SU-DHL-6 (cell line): ENCODE measurements at regions not wholly inside any gene's neighbourhood (a gene's known extent, or its start where the extent isn't known, plus 50 kb on each side); places are given as distances from the start of the nearest gene placed in this dataset.

Experiments used
- H2AFZ ChIP-seq: fragments of 200-600 bp; sonication (generic); 2 replicates; pipeline ENCODE4 v1.6.1; 2014; ENCODE audit warnings: low read depth, mild to moderate bottlenecking, moderate library complexity, mixed read lengths, antibody characterized with exemption, low read length; ENCODE audit not compliant: severe bottlenecking
- H3F3A ChIP-seq: fragments of 200-600 bp; shearing (Covaris generic); 2 replicates; pipeline ENCODE4 v1.6.0; 2016; ENCODE audit warnings: antibody characterized with exemption, mild to moderate bottlenecking; ENCODE audit not compliant: insufficient read depth
- H3K27ac ChIP-seq: fragments of 200-600 bp; sonication (generic); 2 replicates; pipeline ENCODE4 v1.5.1; 2016; ENCODE audit warnings: low read depth, mild to moderate bottlenecking, low read length, moderate library complexity, mixed read lengths
- H3K27me3 ChIP-seq: fragments of 200-600 bp; sonication (generic), shearing (Covaris generic); 2 replicates; pipeline ENCODE4 v1.6.0; 2014; ENCODE audit warnings: mild to moderate bottlenecking, low read length
- H3K36me3 ChIP-seq: fragments of 200-600 bp; sonication (generic); 2 replicates; pipeline ENCODE4 v1.6.1; 2014; ENCODE audit warnings: mild to moderate bottlenecking, low read length, mixed read lengths
- H3K4me2 ChIP-seq: fragments of 300-600, 200-600 bp; shearing (Covaris generic), sonication (generic); 2 replicates; pipeline ENCODE4 v1.6.0; 2014; ENCODE audit warnings: low read length, low read depth, mild to moderate bottlenecking; ENCODE audit not compliant: poor library complexity, severe bottlenecking
- H3K4me3 ChIP-seq: fragments of 200-600 bp; sonication (generic); 2 replicates; pipeline ENCODE4 v1.5.1; 2014; ENCODE audit warnings: antibody characterized with exemption, low read length, mild to moderate bottlenecking, mixed read lengths; ENCODE audit not compliant: insufficient read depth, poor library complexity, severe bottlenecking
- H3K79me2 ChIP-seq: fragments of 200-600 bp; sonication (generic); 2 replicates; pipeline ENCODE4 v1.6.1; 2014; ENCODE audit warnings: mild to moderate bottlenecking, low read length, moderate library complexity; ENCODE audit not compliant: insufficient read depth
- H3K9ac ChIP-seq: fragments of 200-600 bp; sonication (generic); 2 replicates; pipeline ENCODE4 v1.7.0; 2014; ENCODE audit warnings: mild to moderate bottlenecking, low read length
- H3K9me2 ChIP-seq: fragments of 200-600 bp; sonication (generic); replicated peaks from 2 replicates; pipeline ENCODE4 v1.6.1; 2014; ENCODE audit warnings: low read length; ENCODE audit not compliant: insufficient read depth
- H3K9me3 ChIP-seq: fragments of 200-600 bp; sonication (generic); 2 replicates; pipeline ENCODE4 v1.6.1; 2014; ENCODE audit warnings: low read length, mixed read lengths; ENCODE audit not compliant: insufficient read depth
- H4K20me1 ChIP-seq: fragments of 200-600 bp; sonication (generic); 2 replicates; pipeline ENCODE4 v1.6.1; 2014; ENCODE audit warnings: low read depth, mild to moderate bottlenecking, antibody characterized with exemption, low read length, moderate library complexity, mixed read lengths
- CTCF ChIP-seq: fragments of 200-600 bp; sonication (generic); IDR thresholded peaks from one replicate; pipeline ENCODE4 v1.5.1; 2017; ENCODE audit warnings: antibody characterized with exemption, mild to moderate bottlenecking, low read length, moderate library complexity; ENCODE audit not compliant: insufficient read depth, poor library complexity, severe bottlenecking
- EZH2phosphoT487 ChIP-seq: fragments of 200-600 bp; sonication (generic), shearing (Covaris generic); conservative IDR thresholded peaks from 2 replicates; pipeline ENCODE4 v1.6.1; 2018; ENCODE audit warnings: mild to moderate bottlenecking, antibody characterized with exemption, low read length, moderate library complexity, mixed read lengths

- no peak overlapping the region for H2AFZ ChIP-seq
- no peaks in the 10 kb centered on the region for H3F3A ChIP-seq
- no peaks in the 10 kb centered on the region for H4K20me1 ChIP-seq
- no peak overlapping the region for H3K4me2 ChIP-seq
- no peak overlapping the region for H3K4me3 ChIP-seq
- no peak overlapping the region for H3K9ac ChIP-seq
- no peaks in the 10 kb centered on the region for H3K79me2 ChIP-seq
- TF ChIP-seq EZH2phosphoT487 (no peak), CTCF (no peak)
- H3K36me3 ChIP-seq, result no peaks in the 10 kb centered on the region
- no peaks in the 10 kb centered on the region for H3K9me2 ChIP-seq
- no peaks in the 10 kb centered on the region for H3K27me3 ChIP-seq
- H3K27ac ChIP-seq, result no peak overlapping the region
- H3K9me3 ChIP-seq, result no peaks in the 10 kb centered on the region
Observed at GRCh38 chr5:68698025-68698940, 395.5 kb upstream of the SLC30A5 start.

- no peak overlapping the region for H3K27ac ChIP-seq
- H3K9me2 ChIP-seq, result no peaks in the 10 kb centered on the region
- no peaks in the 10 kb centered on the region for H3K9me3 ChIP-seq
- H3F3A ChIP-seq, result no peaks in the 10 kb centered on the region
- no peak overlapping the region for H3K4me2 ChIP-seq
- TF ChIP-seq CTCF (no peak), EZH2phosphoT487 (no peak)
- H3K4me3 ChIP-seq, result no peak overlapping the region
- no peaks in the 10 kb centered on the region for H3K79me2 ChIP-seq
- H3K36me3 ChIP-seq, result no peaks in the 10 kb centered on the region
- no peak overlapping the region for H3K9ac ChIP-seq
- no peaks in the 10 kb centered on the region for H4K20me1 ChIP-seq
- no peaks in the 10 kb centered on the region for H3K27me3 ChIP-seq
- H2AFZ ChIP-seq, result no peak overlapping the region
Observed at GRCh38 chr5:68699966-68700365, 393.8 kb upstream of the SLC30A5 start.

- Histone ChIP-seq H3K27ac (no peak overlapping the region), H3K9ac (no peak overlapping the region), H3K79me2 (no peaks in the 10 kb centered on the region), H4K20me1 (no peaks in the 10 kb centered on the region), H3K36me3 (no peaks in the 10 kb centered on the region), H3K9me2 (no peaks in the 10 kb centered on the region), H3K4me3 (no peak overlapping the region), H3K27me3 (no peaks in the 10 kb centered on the region), H3K9me3 (no peaks in the 10 kb centered on the region), H3K4me2 (no peak overlapping the region), H2AFZ (no peak overlapping the region), H3F3A (no peaks in the 10 kb centered on the region)
- TF ChIP-seq EZH2phosphoT487 (no peak), CTCF (no peak)
Observed at GRCh38 chr5:68707575-68707974, 386.2 kb upstream of the SLC30A5 start.
